ENCODE measurements at regions not wholly inside any gene's neighbourhood (a gene's known extent, or its start where the extent isn't known, plus 50 kb on each side); places are given as distances from the start of the nearest gene placed in this dataset.

DNA sequence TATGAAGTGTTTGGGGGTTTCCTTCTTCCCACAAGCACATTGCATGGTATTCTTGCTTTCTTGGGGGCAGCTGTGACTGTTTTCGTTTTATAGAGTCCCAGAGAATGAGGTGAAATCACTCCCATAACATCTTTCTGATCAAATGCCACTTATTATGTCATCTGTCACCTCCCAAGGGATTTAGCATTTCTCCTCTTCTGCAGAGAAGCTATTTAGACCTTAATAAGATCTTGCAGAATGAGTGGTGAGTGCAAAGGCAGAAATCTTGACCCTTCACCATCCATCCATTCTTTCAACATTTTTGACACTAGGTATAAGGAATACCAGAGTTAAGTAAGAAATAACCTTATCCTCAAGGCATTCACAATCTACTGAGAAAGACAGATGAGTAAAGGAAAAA is 318.6 kb upstream of the POU3F1 start:
- TF ChIP-seq, protein P1, sequence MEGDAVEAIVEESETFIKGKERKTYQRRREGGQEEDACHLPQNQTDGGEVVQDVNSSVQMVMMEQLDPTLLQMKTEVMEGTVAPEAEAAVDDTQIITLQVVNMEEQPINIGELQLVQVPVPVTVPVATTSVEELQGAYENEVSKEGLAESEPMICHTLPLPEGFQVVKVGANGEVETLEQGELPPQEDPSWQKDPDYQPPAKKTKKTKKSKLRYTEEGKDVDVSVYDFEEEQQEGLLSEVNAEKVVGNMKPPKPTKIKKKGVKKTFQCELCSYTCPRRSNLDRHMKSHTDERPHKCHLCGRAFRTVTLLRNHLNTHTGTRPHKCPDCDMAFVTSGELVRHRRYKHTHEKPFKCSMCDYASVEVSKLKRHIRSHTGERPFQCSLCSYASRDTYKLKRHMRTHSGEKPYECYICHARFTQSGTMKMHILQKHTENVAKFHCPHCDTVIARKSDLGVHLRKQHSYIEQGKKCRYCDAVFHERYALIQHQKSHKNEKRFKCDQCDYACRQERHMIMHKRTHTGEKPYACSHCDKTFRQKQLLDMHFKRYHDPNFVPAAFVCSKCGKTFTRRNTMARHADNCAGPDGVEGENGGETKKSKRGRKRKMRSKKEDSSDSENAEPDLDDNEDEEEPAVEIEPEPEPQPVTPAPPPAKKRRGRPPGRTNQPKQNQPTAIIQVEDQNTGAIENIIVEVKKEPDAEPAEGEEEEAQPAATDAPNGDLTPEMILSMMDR (IDR thresholded peaks at IDR 0.05): no peak
- no peak for TF ChIP-seq POLR2A (IDR thresholded peaks at IDR 0.05)
- no peak for TF ChIP-seq POLR2AphosphoS5 (IDR thresholded peaks at IDR 0.05)

Measured in breast epithelium (tissue), 3 donors.